ENCODE measurements at regions not wholly inside any gene's neighbourhood (a gene's known extent, or its start where the extent isn't known, plus 50 kb on each side); places are given as distances from the start of the nearest gene placed in this dataset.

GRCh38 chr1:219042769-219043168 lies 130.9 kb upstream of the LYPLAL1 start:
- TF ChIP-seq CTCF (IDR thresholded peaks at IDR 0.05; ENCODE audit: low read length), result no peak
- TF ChIP-seq EZH2 (optimal IDR thresholded peaks at IDR 0.05; ENCODE audit: low read depth, low read length), result no peak
- no peak for TF ChIP-seq EZH2phosphoT487 (IDR thresholded peaks at IDR 0.05; ENCODE audit: low read length)

All from MM.1S (cell line).